Kidney (tissue), 13 donors: ENCODE measurements at regions not wholly inside any gene's neighbourhood (a gene's known extent, or its start where the extent isn't known, plus 50 kb on each side); places are given as distances from the start of the nearest gene placed in this dataset.
A peak's percentile ranks its signal among the peaks of the same experiment; 100 is the strongest.

Experiments
- DNase-seq, 5 donors: peaks; one replicate each; pipeline ENCODE4 v3.0.0-alpha.2; 2013 to 2020
- FAIRE-seq: peaks from 2 replicates; lab custom pipeline; 2012; peaks lifted over from hg19 to GRCh38; lab: Jason Lieb, UNC
- H3K27ac ChIP-seq, 2 donors: one replicate each; pipeline ENCODE4 v1.7.0; 2013; ENCODE audit warnings: low read depth in 2 of 2, low read length in 2 of 2, inconsistent platforms in 1 of 2
- H3K27me3 ChIP-seq: one replicate; pipeline ENCODE4 v1.7.1; 2013; ENCODE audit warnings: low read length, inconsistent platforms; ENCODE audit not compliant: control insufficient read depth, insufficient read depth
- H3K36me3 ChIP-seq, 3 donors: one replicate each; pipeline versions ENCODE4 v1.7.0 to v1.7.1; 2013; ENCODE audit warnings: low read length in 3 of 3, control low read depth in 1 of 3, inconsistent platforms in 1 of 3; ENCODE audit not compliant: insufficient read depth in 3 of 3, control insufficient read depth in 2 of 3
- H3K4me1 ChIP-seq, 3 donors: one replicate each; pipeline versions ENCODE4 v1.7.0 to v1.7.1; 2013; ENCODE audit warnings: low read length in 3 of 3, inconsistent platforms in 1 of 3, low read depth in 1 of 3; ENCODE audit not compliant: control insufficient read depth in 2 of 3, insufficient read depth in 2 of 3
- H3K4me3 ChIP-seq, 3 donors: one replicate each; pipeline versions ENCODE4 v1.7.0 to v1.8.1; 2013; ENCODE audit warnings: low read length in 3 of 3, control low read depth in 1 of 3, inconsistent platforms in 1 of 3
- H3K9ac ChIP-seq, 3 donors: one replicate each; pipeline versions ENCODE4 v1.7.0 to v1.7.1; 2013; ENCODE audit warnings: low read length in 3 of 3, control low read depth in 1 of 3, inconsistent platforms in 1 of 3
- H3K9me3 ChIP-seq, 3 donors: one replicate each; pipeline versions ENCODE4 v1.7.0 to v1.7.1; 2013; ENCODE audit warnings: low read length in 3 of 3, control low read depth in 1 of 3, inconsistent platforms in 1 of 3; ENCODE audit not compliant: control insufficient read depth in 2 of 3, insufficient read depth in 1 of 3
- intact Hi-C: fragments of 100-400 bp; cut with DNase I; formaldehyde crosslinking; loops from one replicate; pipeline ENCODE4 v1.11.1; 2022
- TF ChIP-seq, protein P1 (sequence below): IDR thresholded peaks from 3 replicates; pipeline ENCODE4 v1.5.1; 2012; ENCODE audit warnings: mild to moderate bottlenecking, moderate library complexity, borderline replicate concordance; ENCODE audit not compliant: insufficient read depth; ENCODE audit errors: extremely low read depth
- donor health status: control.
- donor health status: control.
- donor health status: control.
- donor health status: control.
- donor health status: control.
- donor health status: DM: yes; HTN: yes; CAD: no.
- donor health status: Normal renal cell carcinoma (clear cell type).

- H3K4me1 ChIP-seq: no peaks in the 10 kb centered on the region
- H3K9ac ChIP-seq: no peak overlapping the region
- TF ChIP-seq, protein P1, sequence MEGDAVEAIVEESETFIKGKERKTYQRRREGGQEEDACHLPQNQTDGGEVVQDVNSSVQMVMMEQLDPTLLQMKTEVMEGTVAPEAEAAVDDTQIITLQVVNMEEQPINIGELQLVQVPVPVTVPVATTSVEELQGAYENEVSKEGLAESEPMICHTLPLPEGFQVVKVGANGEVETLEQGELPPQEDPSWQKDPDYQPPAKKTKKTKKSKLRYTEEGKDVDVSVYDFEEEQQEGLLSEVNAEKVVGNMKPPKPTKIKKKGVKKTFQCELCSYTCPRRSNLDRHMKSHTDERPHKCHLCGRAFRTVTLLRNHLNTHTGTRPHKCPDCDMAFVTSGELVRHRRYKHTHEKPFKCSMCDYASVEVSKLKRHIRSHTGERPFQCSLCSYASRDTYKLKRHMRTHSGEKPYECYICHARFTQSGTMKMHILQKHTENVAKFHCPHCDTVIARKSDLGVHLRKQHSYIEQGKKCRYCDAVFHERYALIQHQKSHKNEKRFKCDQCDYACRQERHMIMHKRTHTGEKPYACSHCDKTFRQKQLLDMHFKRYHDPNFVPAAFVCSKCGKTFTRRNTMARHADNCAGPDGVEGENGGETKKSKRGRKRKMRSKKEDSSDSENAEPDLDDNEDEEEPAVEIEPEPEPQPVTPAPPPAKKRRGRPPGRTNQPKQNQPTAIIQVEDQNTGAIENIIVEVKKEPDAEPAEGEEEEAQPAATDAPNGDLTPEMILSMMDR: no peak
- intact Hi-C loops: no loop called here
- no peaks in the 10 kb centered on the region for H3K9me3 ChIP-seq
- no peaks in the 10 kb centered on the region for H3K27me3 ChIP-seq
- H3K36me3 ChIP-seq: no peaks in the 10 kb centered on the region
- FAIRE-seq: no peak
- no peak for DNase-seq
- H3K27ac ChIP-seq: no peak overlapping the region
- H3K4me3 ChIP-seq: no peak overlapping the region
These were observed 134.1 kb upstream of the C1GALT1 start for GRCh38 chr7:7048213-7048612.

DNA sequence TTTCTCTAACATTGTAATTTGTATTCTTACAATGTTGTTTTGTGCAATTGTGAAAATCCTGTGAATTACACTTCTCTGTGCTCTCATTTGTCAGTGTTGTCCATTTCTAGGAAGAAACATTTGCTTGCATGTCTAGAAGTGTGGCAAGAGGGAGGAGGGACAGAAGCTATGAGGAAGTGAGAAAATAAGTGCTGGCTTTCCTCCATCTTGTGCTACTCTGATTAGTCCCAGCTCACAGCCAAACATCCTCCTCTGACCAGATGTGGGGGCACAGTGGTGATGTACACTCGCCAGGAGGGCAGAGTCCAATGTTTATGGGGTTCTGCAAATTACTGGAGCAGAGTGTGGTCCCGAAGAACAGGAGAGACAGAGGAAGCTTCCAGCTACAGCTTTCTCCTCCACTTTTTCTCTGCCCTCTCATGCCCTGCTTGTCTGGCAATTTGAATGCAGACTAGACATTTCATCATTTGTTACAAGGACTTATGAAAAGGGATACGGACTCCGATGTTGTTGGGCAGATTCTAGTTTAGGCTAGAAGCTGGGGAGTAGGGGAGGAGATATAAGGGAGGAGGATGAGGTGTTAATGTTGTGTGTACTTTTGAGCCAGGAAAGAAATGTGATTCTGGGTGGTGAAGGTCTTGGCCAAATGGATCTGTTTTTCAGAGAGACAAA is 131.0 kb upstream of the C1GALT1 start:
- intact Hi-C loops: no loop called here
- DNase-seq: peak in 1 of 5 donors; percentile 5
- no peak for FAIRE-seq

GRCh38 chr7:7054252-7054830 is 128.0 kb upstream of the C1GALT1 start:
- Histone ChIP-seq H3K27ac (no peak overlapping the region), H3K4me1 (no peaks in the 10 kb centered on the region), H3K4me3 (no peak overlapping the region), H3K36me3 (no peaks in the 10 kb centered on the region), H3K9me3 (no peaks in the 10 kb centered on the region), H3K9ac (no peak overlapping the region), H3K27me3 (no peaks in the 10 kb centered on the region)
- intact Hi-C loops: no loop called here
- FAIRE-seq (no peak), DNase-seq (no peak)
- TF ChIP-seq, protein P1: no peak

More for the DNA sequence above, 131.0 kb upstream of the C1GALT1 start:
- TF ChIP-seq, protein P1: no peak
- Histone ChIP-seq H3K4me3 (no peak overlapping the region), H3K27ac (no peak overlapping the region), H3K4me1 (no peaks in the 10 kb centered on the region), H3K27me3 (no peaks in the 10 kb centered on the region), H3K9me3 (no peaks in the 10 kb centered on the region), H3K9ac (no peak overlapping the region), H3K36me3 (no peaks in the 10 kb centered on the region)
